ENCODE measurements at regions not wholly inside any gene's neighbourhood (a gene's known extent, or its start where the extent isn't known, plus 50 kb on each side); places are given as distances from the start of the nearest gene placed in this dataset.
"Not testable (repeated sequence)": the region's sequence is repeated elsewhere in the genome, so short reads cannot be mapped to it uniquely, and the experiment has no call there.

GRCh38 chr11:71714510-71714909, 118.5 kb upstream of the DEFB108B start:
- TF ChIP-seq EZH2 (IDR thresholded peaks at IDR 0.05; ENCODE audit: insufficient read depth, poor library complexity, severe bottlenecking); EZH2phosphoT487 (IDR thresholded peaks at IDR 0.05; ENCODE audit: insufficient read depth, low read depth): not testable (repeated sequence)
